ENCODE measurements at regions not wholly inside any gene's neighbourhood (a gene's known extent, or its start where the extent isn't known, plus 50 kb on each side); places are given as distances from the start of the nearest gene placed in this dataset.

DNA sequence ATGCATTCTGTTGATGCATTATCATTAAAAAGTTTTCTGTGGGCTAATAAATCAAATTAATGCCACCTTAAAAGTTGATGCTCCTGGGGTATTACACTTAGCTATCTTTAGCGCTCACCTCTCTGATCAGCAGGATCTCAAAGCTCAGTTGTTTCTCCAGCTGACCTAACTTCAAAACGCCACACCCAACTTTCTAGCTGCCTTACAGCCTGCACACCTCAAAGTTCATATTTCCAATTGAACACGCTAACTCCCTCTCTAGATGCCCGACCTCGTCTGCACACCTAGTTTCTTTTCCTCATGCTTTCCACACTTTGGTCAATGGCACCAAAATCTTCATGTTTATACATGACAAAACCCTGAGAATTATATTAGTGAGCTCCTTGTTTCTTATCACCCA lies 98.2 kb upstream of the AGTR1 start:
- Histone ChIP-seq H3K4me1 (peaks cover 47% of the 10 kb centered on the region), H3K4me2 (no peak overlapping the region), H3K9me3 (no peaks in the 10 kb centered on the region), H3K4me3 (no peak overlapping the region), H3K27ac (peak overlapping the region; percentile 79 to 87; a peak in 4 of 6 replicates)
- no peak for FAIRE-seq
- TF ChIP-seq JUN (IDR thresholded peaks at IDR 0.05) = no peak
- TF ChIP-seq, protein P1, sequence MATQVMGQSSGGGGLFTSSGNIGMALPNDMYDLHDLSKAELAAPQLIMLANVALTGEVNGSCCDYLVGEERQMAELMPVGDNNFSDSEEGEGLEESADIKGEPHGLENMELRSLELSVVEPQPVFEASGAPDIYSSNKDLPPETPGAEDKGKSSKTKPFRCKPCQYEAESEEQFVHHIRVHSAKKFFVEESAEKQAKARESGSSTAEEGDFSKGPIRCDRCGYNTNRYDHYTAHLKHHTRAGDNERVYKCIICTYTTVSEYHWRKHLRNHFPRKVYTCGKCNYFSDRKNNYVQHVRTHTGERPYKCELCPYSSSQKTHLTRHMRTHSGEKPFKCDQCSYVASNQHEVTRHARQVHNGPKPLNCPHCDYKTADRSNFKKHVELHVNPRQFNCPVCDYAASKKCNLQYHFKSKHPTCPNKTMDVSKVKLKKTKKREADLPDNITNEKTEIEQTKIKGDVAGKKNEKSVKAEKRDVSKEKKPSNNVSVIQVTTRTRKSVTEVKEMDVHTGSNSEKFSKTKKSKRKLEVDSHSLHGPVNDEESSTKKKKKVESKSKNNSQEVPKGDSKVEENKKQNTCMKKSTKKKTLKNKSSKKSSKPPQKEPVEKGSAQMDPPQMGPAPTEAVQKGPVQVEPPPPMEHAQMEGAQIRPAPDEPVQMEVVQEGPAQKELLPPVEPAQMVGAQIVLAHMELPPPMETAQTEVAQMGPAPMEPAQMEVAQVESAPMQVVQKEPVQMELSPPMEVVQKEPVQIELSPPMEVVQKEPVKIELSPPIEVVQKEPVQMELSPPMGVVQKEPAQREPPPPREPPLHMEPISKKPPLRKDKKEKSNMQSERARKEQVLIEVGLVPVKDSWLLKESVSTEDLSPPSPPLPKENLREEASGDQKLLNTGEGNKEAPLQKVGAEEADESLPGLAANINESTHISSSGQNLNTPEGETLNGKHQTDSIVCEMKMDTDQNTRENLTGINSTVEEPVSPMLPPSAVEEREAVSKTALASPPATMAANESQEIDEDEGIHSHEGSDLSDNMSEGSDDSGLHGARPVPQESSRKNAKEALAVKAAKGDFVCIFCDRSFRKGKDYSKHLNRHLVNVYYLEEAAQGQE (IDR thresholded peaks at IDR 0.05) = no peak
- TF ChIP-seq, protein P2, sequence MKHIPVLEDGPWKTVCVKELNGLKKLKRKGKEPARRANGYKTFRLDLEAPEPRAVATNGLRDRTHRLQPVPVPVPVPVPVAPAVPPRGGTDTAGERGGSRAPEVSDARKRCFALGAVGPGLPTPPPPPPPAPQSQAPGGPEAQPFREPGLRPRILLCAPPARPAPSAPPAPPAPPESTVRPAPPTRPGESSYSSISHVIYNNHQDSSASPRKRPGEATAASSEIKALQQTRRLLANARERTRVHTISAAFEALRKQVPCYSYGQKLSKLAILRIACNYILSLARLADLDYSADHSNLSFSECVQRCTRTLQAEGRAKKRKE (CRISPR knock-in tag; IDR thresholded peaks at IDR 0.05; ENCODE audit: low read depth) = no peak
- no peak for TF ChIP-seq POLR2AphosphoS2 (conservative IDR thresholded peaks at IDR 0.05; ENCODE audit: low read length)
- no peak for TF ChIP-seq ESRRA (IDR thresholded peaks at IDR 0.05; ENCODE audit: borderline replicate concordance, low read length)
- no peak for TF ChIP-seq CHD2 (IDR thresholded peaks at IDR 0.05; ENCODE audit: low read length, partially characterized antibody)
- TF ChIP-seq CBX8 (IDR thresholded peaks at IDR 0.05) = no peak
- TF ChIP-seq EP300 (IDR thresholded peaks at IDR 0.05) = no peak
- no peak for TF ChIP-seq RAD21 (conservative IDR thresholded peaks at IDR 0.05 in 1 of 2, IDR thresholded peaks at IDR 0.05 in 1 of 2)
- TF ChIP-seq HOXB13 (CRISPR knock-in tag; IDR thresholded peaks at IDR 0.05; ENCODE audit: low read depth) = no peak
- TF ChIP-seq ZC3H11A (IDR thresholded peaks at IDR 0.05) = no peak
- TF ChIP-seq, protein P3, sequence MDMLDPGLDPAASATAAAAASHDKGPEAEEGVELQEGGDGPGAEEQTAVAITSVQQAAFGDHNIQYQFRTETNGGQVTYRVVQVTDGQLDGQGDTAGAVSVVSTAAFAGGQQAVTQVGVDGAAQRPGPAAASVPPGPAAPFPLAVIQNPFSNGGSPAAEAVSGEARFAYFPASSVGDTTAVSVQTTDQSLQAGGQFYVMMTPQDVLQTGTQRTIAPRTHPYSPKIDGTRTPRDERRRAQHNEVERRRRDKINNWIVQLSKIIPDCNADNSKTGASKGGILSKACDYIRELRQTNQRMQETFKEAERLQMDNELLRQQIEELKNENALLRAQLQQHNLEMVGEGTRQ (IDR thresholded peaks at IDR 0.05) = no peak
- no peak for TF ChIP-seq FOSB (CRISPR knock-in tag; IDR thresholded peaks at IDR 0.05)
- no peak for TF ChIP-seq HOXB5 (CRISPR knock-in tag; IDR thresholded peaks at IDR 0.05)
- no peak for ATAC-seq
- DNase-seq (ENCODE audit: low read depth in 1 of 2, low spot score in 1 of 2) = no peak
- ChIA-PET POLR2A (no interaction called here), CTCF (interaction anchor here (2.2 kb wide), 1 partner anchor 119 kb away, joined by 5 read pairs; no protein-coding TSS in a partner anchor)
- WGBS (ENCODE audit: missing lambda C conversion rate) = 85% methylated on average over 5 of the region's 5 CpGs

DNA sequence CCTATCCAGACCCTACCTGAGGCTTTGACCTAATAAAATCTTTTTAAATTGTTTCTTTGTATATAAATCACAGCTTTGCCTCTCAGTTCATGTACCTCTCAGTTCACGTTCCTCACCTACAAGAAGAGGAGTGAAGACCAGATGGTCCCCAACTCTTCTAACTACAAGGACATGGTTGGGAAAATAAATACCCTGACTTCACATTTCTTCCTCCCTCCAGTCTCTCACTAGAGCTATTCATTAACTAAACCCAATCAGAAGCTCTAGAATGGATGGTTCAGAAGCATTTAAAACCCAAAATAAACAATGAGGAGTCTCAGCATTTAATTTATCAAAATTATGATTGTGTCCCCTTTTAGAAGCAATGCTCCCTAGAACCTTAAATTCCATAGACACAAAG lies 97.3 kb upstream of the AGTR1 start:
- peak overlapping the region; percentile 79 to 87 for H3K27ac ChIP-seq
- H3K4me1 ChIP-seq = peaks cover 54% of the 10 kb centered on the region
- TF ChIP-seq POLR2AphosphoS2 (conservative IDR thresholded peaks at IDR 0.05; ENCODE audit: low read length) (no peak), RNF2 (IDR thresholded peaks at IDR 0.05; ENCODE audit: borderline replicate concordance, low read depth) (no peak), ZNF302 (CRISPR knock-in tag; IDR thresholded peaks at IDR 0.05) (no peak), SMC3 (IDR thresholded peaks at IDR 0.05) (no peak), ESRRA (IDR thresholded peaks at IDR 0.05; ENCODE audit: borderline replicate concordance, low read length) (no peak)
- H3K4me2 ChIP-seq = peak overlapping the region; percentile 69
- no peaks in the 10 kb centered on the region for H3K9me3 ChIP-seq
- CTCF ChIA-PET = interaction anchor here (1.5 to 2.2 kb wide), 2 partner anchors 118 to 221 kb away, joined by 4 to 5 read pairs; no protein-coding TSS in a partner anchor
- DNase-seq (ENCODE audit: low read depth in 1 of 2, low spot score in 1 of 2) (no peak), FAIRE-seq (no peak), ATAC-seq (no peak)
- POLR2A ChIA-PET = no interaction called here
- 76% methylated on average over 1 of the region's 1 CpG for WGBS (ENCODE audit: missing lambda C conversion rate)
- H3K4me3 ChIP-seq = no peak overlapping the region
